ENCODE measurements at regions not wholly inside any gene's neighbourhood (a gene's known extent, or its start where the extent isn't known, plus 50 kb on each side); places are given as distances from the start of the nearest gene placed in this dataset.

GRCh38 chr6:82738773-82739172, 326.9 kb downstream of the UBE3D start:
- no peak for TF ChIP-seq CEBPB (IDR thresholded peaks at IDR 0.05)
- TF ChIP-seq EP300 (IDR thresholded peaks at IDR 0.05; ENCODE audit: borderline replicate concordance), result no peak
- TF ChIP-seq RAD21 (IDR thresholded peaks at IDR 0.05; ENCODE audit: low read depth), result no peak
- TF ChIP-seq YY1 (IDR thresholded peaks at IDR 0.05; ENCODE audit: low read depth), result no peak
- no peak for TF ChIP-seq REST (IDR thresholded peaks at IDR 0.05; ENCODE audit: low read depth)
- no peak for TF ChIP-seq EGR1 (IDR thresholded peaks at IDR 0.05)
- no peak for TF ChIP-seq MAX (IDR thresholded peaks at IDR 0.05)
